Kidney (tissue), 13 donors: ENCODE measurements at regions not wholly inside any gene's neighbourhood (a gene's known extent, or its start where the extent isn't known, plus 50 kb on each side); places are given as distances from the start of the nearest gene placed in this dataset.

Experiments
- DNase-seq, 5 donors: peaks; one replicate each; pipeline ENCODE4 v3.0.0-alpha.2; 2013 to 2020
- FAIRE-seq: peaks from 2 replicates; lab custom pipeline; 2012; peaks lifted over from hg19 to GRCh38; lab: Jason Lieb, UNC
- H3K27ac ChIP-seq, 2 donors: one replicate each; pipeline ENCODE4 v1.7.0; 2013; ENCODE audit warnings: low read depth in 2 of 2, low read length in 2 of 2, inconsistent platforms in 1 of 2
- H3K27me3 ChIP-seq: one replicate; pipeline ENCODE4 v1.7.1; 2013; ENCODE audit warnings: low read length, inconsistent platforms; ENCODE audit not compliant: control insufficient read depth, insufficient read depth
- H3K36me3 ChIP-seq, 3 donors: one replicate each; pipeline versions ENCODE4 v1.7.0 to v1.7.1; 2013; ENCODE audit warnings: low read length in 3 of 3, control low read depth in 1 of 3, inconsistent platforms in 1 of 3; ENCODE audit not compliant: insufficient read depth in 3 of 3, control insufficient read depth in 2 of 3
- H3K4me1 ChIP-seq, 3 donors: one replicate each; pipeline versions ENCODE4 v1.7.0 to v1.7.1; 2013; ENCODE audit warnings: low read length in 3 of 3, inconsistent platforms in 1 of 3, low read depth in 1 of 3; ENCODE audit not compliant: control insufficient read depth in 2 of 3, insufficient read depth in 2 of 3
- H3K4me3 ChIP-seq, 3 donors: one replicate each; pipeline versions ENCODE4 v1.7.0 to v1.8.1; 2013; ENCODE audit warnings: low read length in 3 of 3, control low read depth in 1 of 3, inconsistent platforms in 1 of 3
- H3K9ac ChIP-seq, 3 donors: one replicate each; pipeline versions ENCODE4 v1.7.0 to v1.7.1; 2013; ENCODE audit warnings: low read length in 3 of 3, control low read depth in 1 of 3, inconsistent platforms in 1 of 3
- H3K9me3 ChIP-seq, 3 donors: one replicate each; pipeline versions ENCODE4 v1.7.0 to v1.7.1; 2013; ENCODE audit warnings: low read length in 3 of 3, control low read depth in 1 of 3, inconsistent platforms in 1 of 3; ENCODE audit not compliant: control insufficient read depth in 2 of 3, insufficient read depth in 1 of 3
- intact Hi-C: fragments of 100-400 bp; cut with DNase I; formaldehyde crosslinking; loops from one replicate; pipeline ENCODE4 v1.11.1; 2022
- TF ChIP-seq, protein P1 (sequence below): IDR thresholded peaks from 3 replicates; pipeline ENCODE4 v1.5.1; 2012; ENCODE audit warnings: mild to moderate bottlenecking, moderate library complexity, borderline replicate concordance; ENCODE audit not compliant: insufficient read depth; ENCODE audit errors: extremely low read depth
- donor health status: control.
- donor health status: control.
- donor health status: control.
- donor health status: control.
- donor health status: control.
- donor health status: DM: yes; HTN: yes; CAD: no.
- donor health status: Normal renal cell carcinoma (clear cell type).

DNA sequence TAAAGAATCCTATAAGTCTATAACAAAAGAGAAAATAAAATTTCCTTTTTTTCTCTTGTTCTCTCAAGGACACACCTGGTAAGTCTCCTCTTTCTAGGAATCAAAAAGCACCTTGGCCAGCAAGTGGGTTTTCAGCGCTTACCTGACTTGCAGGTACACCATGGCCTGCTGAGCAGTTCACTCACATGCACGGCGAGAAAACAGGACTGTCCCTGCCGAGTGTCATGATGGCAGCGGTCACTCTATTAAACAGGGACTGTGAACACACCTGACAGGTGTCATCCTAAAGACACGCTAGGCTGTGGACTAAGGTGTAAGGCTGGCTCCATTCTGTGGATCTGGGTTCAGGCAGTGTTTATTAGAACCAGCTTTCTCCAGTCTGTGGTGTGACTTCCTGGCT is 170.2 kb downstream of the TEX29 start:
- H3K4me3 ChIP-seq: no peak overlapping the region
- H3K27me3 ChIP-seq: no peaks in the 10 kb centered on the region
- peaks cover 0 to 11% (median 2%) of the 10 kb centered on the region in 3 donors for H3K9me3 ChIP-seq
- H3K4me1 ChIP-seq: no peaks in the 10 kb centered on the region
- intact Hi-C loops: no loop called here
- FAIRE-seq: no peak
- TF ChIP-seq, protein P1, sequence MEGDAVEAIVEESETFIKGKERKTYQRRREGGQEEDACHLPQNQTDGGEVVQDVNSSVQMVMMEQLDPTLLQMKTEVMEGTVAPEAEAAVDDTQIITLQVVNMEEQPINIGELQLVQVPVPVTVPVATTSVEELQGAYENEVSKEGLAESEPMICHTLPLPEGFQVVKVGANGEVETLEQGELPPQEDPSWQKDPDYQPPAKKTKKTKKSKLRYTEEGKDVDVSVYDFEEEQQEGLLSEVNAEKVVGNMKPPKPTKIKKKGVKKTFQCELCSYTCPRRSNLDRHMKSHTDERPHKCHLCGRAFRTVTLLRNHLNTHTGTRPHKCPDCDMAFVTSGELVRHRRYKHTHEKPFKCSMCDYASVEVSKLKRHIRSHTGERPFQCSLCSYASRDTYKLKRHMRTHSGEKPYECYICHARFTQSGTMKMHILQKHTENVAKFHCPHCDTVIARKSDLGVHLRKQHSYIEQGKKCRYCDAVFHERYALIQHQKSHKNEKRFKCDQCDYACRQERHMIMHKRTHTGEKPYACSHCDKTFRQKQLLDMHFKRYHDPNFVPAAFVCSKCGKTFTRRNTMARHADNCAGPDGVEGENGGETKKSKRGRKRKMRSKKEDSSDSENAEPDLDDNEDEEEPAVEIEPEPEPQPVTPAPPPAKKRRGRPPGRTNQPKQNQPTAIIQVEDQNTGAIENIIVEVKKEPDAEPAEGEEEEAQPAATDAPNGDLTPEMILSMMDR: no peak
- no peak overlapping the region for H3K9ac ChIP-seq
- DNase-seq: peak in 1 of 5 donors; percentile 15
- H3K36me3 ChIP-seq: no peaks in the 10 kb centered on the region
- H3K27ac ChIP-seq: no peak overlapping the region

DNA sequence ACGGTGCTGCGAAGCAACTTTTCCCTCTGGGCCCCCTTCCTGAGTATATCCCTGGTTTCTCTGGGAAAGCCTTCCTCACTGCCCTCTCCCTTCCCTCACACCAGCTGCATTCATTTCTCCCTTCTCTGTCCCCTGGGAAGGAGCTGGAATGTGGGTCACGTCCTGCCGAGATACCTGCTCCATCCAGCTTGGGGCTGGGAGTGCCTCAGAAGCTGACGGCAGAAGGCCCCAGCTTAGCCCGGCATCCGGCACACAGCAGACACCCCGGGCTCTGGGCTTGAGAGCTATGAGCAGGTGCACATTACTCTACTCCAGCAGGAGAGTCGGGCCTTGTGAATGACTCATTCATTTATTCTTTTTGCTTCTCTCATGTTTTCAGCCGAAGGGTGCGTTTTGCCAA is 170.6 kb downstream of the TEX29 start:
- Histone ChIP-seq H3K27me3 (no peaks in the 10 kb centered on the region), H3K4me1 (no peaks in the 10 kb centered on the region)
- FAIRE-seq: no peak

DNA sequence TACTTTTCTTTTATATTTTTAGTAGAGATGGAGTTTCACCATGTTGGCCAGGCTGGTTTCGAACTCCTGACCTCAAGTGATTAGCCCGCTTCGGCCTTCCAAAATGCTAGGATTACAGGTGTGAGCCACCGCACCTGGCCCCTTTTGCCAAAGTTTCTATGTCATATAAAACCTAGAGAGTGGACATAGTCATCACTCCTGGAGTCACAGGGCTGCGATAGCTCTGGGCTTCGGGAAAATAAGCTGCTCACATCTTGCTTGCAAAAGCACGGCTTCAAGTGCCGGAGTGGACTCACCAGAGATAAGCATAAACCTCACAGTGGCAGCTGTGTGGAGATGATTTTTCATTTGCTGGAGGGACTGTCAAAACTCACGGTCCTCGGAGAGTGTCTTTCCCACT is 171.2 kb downstream of the TEX29 start:
- TF ChIP-seq, protein P1: no peak
- peaks cover 0 to 13% (median 2%) of the 10 kb centered on the region in 3 donors for H3K9me3 ChIP-seq
- intact Hi-C loops: no loop called here
- no peaks in the 10 kb centered on the region for H3K4me1 ChIP-seq
- H3K36me3 ChIP-seq: no peaks in the 10 kb centered on the region
- no peak overlapping the region for H3K4me3 ChIP-seq
- no peaks in the 10 kb centered on the region for H3K27me3 ChIP-seq
- no peak overlapping the region for H3K27ac ChIP-seq
- FAIRE-seq (no peak), DNase-seq (peak in 1 of 5 donors; percentile 15)
- no peak overlapping the region for H3K9ac ChIP-seq

More for the DNA sequence above, 170.6 kb downstream of the TEX29 start:
- DNase-seq: peak in 1 of 5 donors; percentile 54
- H3K27ac ChIP-seq: no peak overlapping the region
- no peak overlapping the region for H3K9ac ChIP-seq
- H3K9me3 ChIP-seq: peaks cover 0 to 13% (median 2%) of the 10 kb centered on the region in 3 donors
- no peak overlapping the region for H3K4me3 ChIP-seq
- TF ChIP-seq, protein P1: no peak
- no peaks in the 10 kb centered on the region for H3K36me3 ChIP-seq
- intact Hi-C loops: no loop called here
